ENCODE measurements at regions not wholly inside any gene's neighbourhood (a gene's known extent, or its start where the extent isn't known, plus 50 kb on each side); places are given as distances from the start of the nearest gene placed in this dataset.
"Not testable (repeated sequence)": the region's sequence is repeated elsewhere in the genome, so short reads cannot be mapped to it uniquely, and the experiment has no call there.

DNA sequence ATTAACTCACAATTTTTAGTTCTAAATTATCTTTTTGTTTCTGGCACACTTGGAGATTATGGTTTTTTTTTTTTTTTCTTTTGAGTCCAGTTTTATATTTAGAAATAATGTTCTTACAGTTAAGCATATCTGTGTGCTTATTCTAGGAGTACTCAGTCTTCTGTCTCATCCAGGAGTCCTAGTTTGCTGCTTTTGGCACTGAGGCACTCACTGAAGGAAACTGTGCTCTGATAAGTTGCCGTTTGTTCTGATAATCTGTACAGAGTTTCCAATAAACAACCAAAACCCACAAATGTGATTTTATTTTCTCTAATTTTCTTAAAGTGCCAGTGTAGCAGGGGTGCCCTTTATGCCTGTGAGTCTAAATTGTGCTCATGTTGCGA lies 251.0 kb downstream of the LRRC70 start:
- TF ChIP-seq, protein P1, sequence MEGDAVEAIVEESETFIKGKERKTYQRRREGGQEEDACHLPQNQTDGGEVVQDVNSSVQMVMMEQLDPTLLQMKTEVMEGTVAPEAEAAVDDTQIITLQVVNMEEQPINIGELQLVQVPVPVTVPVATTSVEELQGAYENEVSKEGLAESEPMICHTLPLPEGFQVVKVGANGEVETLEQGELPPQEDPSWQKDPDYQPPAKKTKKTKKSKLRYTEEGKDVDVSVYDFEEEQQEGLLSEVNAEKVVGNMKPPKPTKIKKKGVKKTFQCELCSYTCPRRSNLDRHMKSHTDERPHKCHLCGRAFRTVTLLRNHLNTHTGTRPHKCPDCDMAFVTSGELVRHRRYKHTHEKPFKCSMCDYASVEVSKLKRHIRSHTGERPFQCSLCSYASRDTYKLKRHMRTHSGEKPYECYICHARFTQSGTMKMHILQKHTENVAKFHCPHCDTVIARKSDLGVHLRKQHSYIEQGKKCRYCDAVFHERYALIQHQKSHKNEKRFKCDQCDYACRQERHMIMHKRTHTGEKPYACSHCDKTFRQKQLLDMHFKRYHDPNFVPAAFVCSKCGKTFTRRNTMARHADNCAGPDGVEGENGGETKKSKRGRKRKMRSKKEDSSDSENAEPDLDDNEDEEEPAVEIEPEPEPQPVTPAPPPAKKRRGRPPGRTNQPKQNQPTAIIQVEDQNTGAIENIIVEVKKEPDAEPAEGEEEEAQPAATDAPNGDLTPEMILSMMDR (IDR thresholded peaks at IDR 0.05; ENCODE audit: low read depth, low read length) = no peak
- H3K4me3 ChIP-seq (ENCODE audit: low read depth, low read length) = no peak overlapping the region

DNA sequence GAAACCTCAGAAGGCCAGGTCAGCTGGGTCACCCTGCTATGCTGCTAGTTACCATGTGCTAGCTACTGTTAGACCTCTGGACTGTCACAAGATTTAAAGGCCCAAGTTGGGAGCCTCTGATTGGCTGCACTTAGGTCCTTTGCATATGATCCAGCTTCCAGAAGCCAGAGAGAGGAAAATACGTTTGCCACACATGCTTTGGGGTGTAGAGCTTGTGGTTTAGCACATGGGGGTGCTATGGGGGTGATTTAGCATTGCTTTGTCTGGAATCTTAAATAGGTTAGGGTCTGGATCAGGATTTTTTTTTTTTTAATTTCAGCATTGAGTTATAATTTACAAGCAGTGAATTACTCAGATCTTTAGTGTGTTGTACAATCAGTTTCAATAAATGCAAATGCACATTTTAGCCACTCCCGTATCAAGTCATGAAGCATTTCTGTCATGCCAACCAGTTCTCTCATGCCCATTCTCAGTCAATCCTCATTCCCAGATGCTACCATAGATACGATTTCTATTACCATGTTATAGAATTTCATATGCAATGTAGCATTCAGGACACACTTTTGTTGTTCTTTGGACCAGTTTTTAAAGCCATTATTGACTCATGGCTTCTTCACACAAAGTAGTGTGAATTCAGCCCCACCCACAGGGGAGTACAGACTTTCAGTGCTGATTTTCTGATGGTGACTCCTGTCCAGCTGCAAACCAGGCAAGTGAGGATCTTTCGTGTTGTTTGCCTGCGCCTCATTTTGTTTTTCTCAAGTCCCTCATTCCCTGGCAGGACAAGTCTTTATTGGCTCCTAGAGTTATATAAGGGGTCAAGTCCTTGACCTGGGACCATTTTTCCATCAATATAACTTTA lies 250.4 kb downstream of the LRRC70 start:
- TF ChIP-seq, protein P1 (IDR thresholded peaks at IDR 0.05; ENCODE audit: low read depth, low read length) = no peak

DNA sequence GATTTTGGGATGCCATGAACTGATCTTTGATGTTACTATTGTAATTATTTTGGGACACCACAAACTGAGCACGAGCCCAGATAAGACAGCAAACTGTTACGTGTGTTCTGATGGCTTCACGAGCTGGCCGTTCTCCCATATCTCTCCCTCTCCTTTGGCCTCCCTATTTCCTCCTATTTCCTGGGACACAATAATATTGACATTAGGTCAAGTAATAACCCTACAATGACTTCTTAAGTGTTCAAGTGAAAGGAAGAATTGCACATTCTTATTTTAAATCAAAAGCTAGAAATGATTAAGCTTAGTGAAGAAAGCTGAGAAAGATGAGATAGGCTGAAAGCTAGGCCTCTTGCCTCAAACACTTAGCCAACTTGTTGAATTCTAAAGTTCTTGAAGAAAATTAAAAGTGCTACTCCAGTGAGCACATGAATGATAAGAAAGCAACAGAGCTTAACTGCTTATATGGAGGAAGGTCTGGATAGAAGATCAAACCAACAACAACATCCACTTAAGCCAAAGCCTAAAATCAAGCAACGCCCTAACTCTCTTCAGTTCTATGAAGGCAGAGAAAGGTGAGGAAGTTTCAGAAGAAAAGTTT lies 247.1 kb downstream of the LRRC70 start:
- TF ChIP-seq, protein P1 (IDR thresholded peaks at IDR 0.05; ENCODE audit: low read depth, low read length) = no peak

More for the DNA sequence above, 250.4 kb downstream of the LRRC70 start:
- H3K4me3 ChIP-seq (ENCODE audit: low read depth, low read length) = no peak overlapping the region

DNA sequence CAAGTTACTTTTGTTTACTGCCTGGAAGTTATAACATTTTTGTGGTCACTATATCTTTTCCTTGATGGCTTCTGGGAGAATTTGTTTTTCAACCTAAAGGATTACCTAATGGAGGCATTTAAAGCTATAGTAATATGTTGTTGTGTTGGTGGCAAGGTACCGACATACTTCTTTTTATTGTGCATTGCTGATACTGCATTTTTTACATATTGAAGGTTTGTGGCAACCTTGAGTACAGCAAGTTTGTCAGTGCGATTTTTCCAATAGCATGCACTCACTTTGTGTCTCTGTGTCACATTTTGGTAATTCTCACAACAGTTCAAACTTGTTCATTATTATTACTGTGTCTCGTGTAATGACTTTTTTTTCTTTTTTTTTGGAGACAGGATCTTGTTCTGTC lies 246.3 kb downstream of the LRRC70 start:
- TF ChIP-seq, protein P1 (IDR thresholded peaks at IDR 0.05; ENCODE audit: low read depth, low read length) = no peak

More for the DNA sequence above, 247.1 kb downstream of the LRRC70 start:
- H3K4me3 ChIP-seq (ENCODE audit: low read depth, low read length) = no peak overlapping the region

DNA sequence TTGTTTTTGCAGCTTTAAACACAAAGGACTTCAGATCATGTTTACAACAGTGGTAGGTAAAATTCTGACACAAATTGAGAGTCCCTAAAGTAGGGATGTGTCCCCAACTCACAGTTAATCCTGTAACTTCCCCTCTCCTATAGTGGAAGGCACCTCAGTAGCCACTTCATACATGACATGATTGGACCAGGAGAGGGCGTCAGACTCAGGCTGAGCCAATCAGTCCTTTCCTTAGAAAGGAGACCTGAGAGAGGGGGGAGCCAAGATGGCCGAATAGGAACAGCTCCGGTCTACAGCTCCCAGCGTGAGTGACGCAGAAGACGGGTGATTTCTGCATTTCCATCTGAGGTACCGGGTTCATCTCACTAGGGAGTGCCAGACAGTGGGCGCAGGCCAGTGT lies 238.4 kb downstream of the LRRC70 start:
- not testable (repeated sequence) for H3K4me3 ChIP-seq (ENCODE audit: low read depth, low read length)

More for the DNA sequence above, 246.3 kb downstream of the LRRC70 start:
- no peak overlapping the region for H3K4me3 ChIP-seq (ENCODE audit: low read depth, low read length)

DNA sequence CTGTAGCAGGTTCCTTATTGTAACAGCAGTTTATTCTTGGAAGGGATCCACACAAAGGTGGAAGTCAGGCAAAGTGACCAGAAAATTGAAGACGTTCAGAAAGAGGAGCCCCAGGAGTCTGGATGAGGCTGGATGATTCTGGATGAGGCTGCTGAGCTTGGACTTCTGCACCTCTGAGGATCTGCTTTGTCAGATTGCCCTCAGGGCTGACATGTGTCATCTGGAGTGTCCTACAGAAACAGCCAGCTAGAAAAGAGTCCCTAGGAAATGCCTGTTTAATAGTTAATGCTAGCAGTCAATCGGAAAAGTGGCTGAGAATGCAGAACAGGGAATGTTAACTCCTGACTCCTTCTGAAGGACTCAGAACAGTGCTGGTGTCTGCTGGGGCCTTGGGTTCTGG lies 236.4 kb downstream of the LRRC70 start:
- no peak overlapping the region for H3K4me3 ChIP-seq (ENCODE audit: low read depth, low read length)
- TF ChIP-seq, protein P1 (IDR thresholded peaks at IDR 0.05; ENCODE audit: low read depth, low read length) = no peak

DNA sequence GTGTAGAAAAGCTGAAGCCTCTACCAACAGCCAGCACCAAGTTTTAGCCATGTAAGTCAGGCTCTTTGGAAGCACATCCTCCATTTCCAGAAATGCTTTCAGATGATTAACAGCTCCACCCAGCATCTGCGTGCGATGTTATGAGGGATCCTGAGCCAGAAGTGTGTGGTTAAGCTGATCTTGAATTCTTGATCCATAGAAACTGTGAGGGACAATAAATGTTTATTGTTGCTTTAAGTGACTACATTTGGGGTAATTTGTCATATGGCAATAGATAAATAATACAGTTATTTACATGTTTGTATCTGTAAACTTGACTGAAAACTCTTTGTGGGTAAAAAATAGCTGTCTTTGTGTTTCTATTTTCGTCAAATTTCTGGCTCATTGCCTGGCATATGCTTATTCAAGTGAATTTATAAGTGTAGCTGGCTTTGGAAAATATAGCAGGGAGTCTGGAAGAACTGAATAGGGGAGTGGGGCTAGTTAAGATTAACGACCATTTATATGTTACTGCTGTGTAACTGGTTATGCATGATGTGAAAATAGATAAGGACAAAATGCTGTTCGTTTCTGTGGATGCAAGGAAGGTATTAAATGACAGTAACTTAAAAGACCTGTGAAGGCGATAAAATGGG lies 234.1 kb downstream of the LRRC70 start:
- TF ChIP-seq, protein P1 (IDR thresholded peaks at IDR 0.05; ENCODE audit: low read depth, low read length) = no peak
- no peak overlapping the region for H3K4me3 ChIP-seq (ENCODE audit: low read depth, low read length)

DNA sequence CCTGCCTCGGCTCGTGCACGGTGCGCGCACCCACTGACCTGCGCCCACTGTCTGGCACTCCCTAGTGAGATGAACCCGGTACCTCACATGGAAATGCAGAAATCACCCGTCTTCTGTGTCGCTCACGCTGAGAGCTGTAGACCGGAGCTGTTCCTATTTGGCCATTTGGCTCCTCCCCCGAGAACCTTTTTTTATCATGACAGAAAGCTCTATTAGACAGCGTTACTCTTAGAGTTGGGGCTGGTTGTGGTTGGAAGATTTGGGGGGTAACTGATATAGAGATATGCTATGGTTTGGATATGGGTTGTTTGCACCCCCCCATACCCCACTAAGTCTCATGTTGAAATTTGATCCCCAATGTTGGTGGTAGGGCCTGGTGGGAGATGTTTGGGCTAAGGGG lies 226.2 kb downstream of the LRRC70 start:
- H3K4me3 ChIP-seq (ENCODE audit: low read depth, low read length) = not testable (repeated sequence)
